ENCODE measurements at regions not wholly inside any gene's neighbourhood (a gene's known extent, or its start where the extent isn't known, plus 50 kb on each side); places are given as distances from the start of the nearest gene placed in this dataset.

DNA sequence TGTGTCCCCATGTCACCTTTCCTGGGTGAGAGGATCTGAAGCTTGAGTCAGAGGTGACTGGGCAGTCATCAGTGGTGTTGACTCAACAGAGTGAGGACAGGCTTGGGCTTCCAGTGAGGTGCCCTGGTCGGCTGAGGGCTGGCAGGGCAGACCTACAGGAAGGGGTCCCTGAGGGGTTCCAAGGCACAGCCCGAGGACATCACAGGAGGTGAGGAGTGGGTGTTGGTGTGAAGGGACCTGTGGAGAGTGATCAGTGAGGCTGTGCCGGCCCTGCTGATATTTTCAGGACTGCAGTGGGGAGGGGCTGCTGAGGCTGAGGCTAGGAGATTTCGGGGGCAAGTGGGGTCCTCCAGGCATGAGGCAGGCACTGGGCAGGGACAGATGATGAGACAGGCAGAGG, 545.5 kb downstream of the TCERG1L start:
- Histone ChIP-seq H4K20me1 (ENCODE audit: control insufficient read depth, extremely low read depth, insufficient read depth, low read length) (no peaks in the 10 kb centered on the region), H3K4me2 (ENCODE audit: control insufficient read depth, extremely low read depth, insufficient read depth, low read depth, low read length) (no peak overlapping the region), H3K27ac (ENCODE audit: control insufficient read depth, insufficient read depth, low read length) (no peak overlapping the region), H3K27me3 (ENCODE audit: control insufficient read depth, extremely low read depth, insufficient read depth, low read length) (no peaks in the 10 kb centered on the region), H3K9ac (ENCODE audit: control insufficient read depth, extremely low read depth, insufficient read depth, low read length) (no peak overlapping the region), H3K9me1 (ENCODE audit: control insufficient read depth, extremely low read depth, insufficient read depth, low read length) (no peaks in the 10 kb centered on the region), H3K9me3 (ENCODE audit: control insufficient read depth, low read depth, low read length) (peaks cover 13% of the 10 kb centered on the region), H2AFZ (ENCODE audit: control insufficient read depth, low read length) (no peak overlapping the region), H3K36me3 (ENCODE audit: control insufficient read depth in 2 of 2, extremely low read depth in 1 of 2, insufficient read depth in 2 of 2, low read length in 2 of 2) (no peaks in the 10 kb centered on the region), H3K4me1 (ENCODE audit: control insufficient read depth, extremely low read depth, insufficient read depth, low read length) (no peaks in the 10 kb centered on the region), H3K4me3 (ENCODE audit: control insufficient read depth in 2 of 3, extremely low read depth in 1 of 3, insufficient read depth in 2 of 3, low read depth in 1 of 3, low read length in 3 of 3) (no peak overlapping the region), H3K79me2 (ENCODE audit: control insufficient read depth, insufficient read depth, low read length) (no peaks in the 10 kb centered on the region)
- dilution Hi-C loops (cut with MboI; ENCODE audit: extremely low pct_ligation_motif_present, low sequenced_read_pairs) = no loop called here
- no peak for TF ChIP-seq EZH2 (IDR thresholded peaks at IDR 0.05; ENCODE audit: low read length)
- TF ChIP-seq, protein P1, sequence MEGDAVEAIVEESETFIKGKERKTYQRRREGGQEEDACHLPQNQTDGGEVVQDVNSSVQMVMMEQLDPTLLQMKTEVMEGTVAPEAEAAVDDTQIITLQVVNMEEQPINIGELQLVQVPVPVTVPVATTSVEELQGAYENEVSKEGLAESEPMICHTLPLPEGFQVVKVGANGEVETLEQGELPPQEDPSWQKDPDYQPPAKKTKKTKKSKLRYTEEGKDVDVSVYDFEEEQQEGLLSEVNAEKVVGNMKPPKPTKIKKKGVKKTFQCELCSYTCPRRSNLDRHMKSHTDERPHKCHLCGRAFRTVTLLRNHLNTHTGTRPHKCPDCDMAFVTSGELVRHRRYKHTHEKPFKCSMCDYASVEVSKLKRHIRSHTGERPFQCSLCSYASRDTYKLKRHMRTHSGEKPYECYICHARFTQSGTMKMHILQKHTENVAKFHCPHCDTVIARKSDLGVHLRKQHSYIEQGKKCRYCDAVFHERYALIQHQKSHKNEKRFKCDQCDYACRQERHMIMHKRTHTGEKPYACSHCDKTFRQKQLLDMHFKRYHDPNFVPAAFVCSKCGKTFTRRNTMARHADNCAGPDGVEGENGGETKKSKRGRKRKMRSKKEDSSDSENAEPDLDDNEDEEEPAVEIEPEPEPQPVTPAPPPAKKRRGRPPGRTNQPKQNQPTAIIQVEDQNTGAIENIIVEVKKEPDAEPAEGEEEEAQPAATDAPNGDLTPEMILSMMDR (optimal IDR thresholded peaks at IDR 0.05 in 1 of 3, IDR thresholded peaks at IDR 0.05 in 1 of 3, conservative IDR thresholded peaks at IDR 0.05 in 1 of 3; ENCODE audit: extremely low read depth in 1 of 3, insufficient read depth in 2 of 3, low read length in 3 of 3) = no peak
- DNase-seq (ENCODE audit: low read depth, low spot score) (no peak), FAIRE-seq (no peak)

DNA sequence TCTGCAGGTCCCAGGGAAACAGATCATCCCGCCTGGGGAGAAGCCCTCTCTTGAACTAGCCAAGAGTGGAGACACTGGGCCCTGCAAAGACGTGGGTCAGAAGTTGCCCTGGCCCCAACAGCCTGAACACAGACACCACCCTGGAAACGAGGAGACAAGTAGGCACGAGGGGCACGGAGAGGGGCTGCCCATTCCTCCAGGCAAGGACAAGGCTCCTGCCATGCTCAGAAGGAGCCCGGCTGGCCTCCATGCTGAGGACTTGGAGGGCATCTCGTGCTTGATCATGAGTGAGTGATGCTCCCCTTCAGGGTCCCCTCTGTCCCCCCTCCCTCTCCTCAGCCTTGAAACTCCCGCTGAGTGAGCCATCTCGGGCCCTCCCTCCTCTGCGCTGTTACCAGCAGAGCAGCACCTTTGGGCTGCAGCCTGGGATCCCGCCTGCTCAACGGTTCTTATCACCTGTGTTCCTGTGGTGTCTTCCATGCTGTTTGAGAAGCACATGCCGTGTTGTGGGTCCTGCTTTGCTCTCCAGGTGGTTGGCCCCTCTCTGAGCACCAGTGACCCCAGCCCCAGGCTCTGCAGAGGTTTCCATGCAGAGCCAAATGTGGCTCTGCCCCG, 544.3 kb downstream of the TCERG1L start:
- Histone ChIP-seq H3K4me1 (ENCODE audit: control insufficient read depth, extremely low read depth, insufficient read depth, low read length) (no peaks in the 10 kb centered on the region), H3K79me2 (ENCODE audit: control insufficient read depth, insufficient read depth, low read length) (no peaks in the 10 kb centered on the region), H3K27me3 (ENCODE audit: control insufficient read depth, extremely low read depth, insufficient read depth, low read length) (no peaks in the 10 kb centered on the region), H3K4me3 (ENCODE audit: control insufficient read depth in 2 of 3, extremely low read depth in 1 of 3, insufficient read depth in 2 of 3, low read depth in 1 of 3, low read length in 3 of 3) (no peak overlapping the region), H3K9me1 (ENCODE audit: control insufficient read depth, extremely low read depth, insufficient read depth, low read length) (no peaks in the 10 kb centered on the region), H2AFZ (ENCODE audit: control insufficient read depth, low read length) (no peak overlapping the region), H3K36me3 (ENCODE audit: control insufficient read depth in 2 of 2, extremely low read depth in 1 of 2, insufficient read depth in 2 of 2, low read length in 2 of 2) (no peaks in the 10 kb centered on the region), H3K9me3 (ENCODE audit: control insufficient read depth, low read depth, low read length) (peaks cover 15% of the 10 kb centered on the region), H4K20me1 (ENCODE audit: control insufficient read depth, extremely low read depth, insufficient read depth, low read length) (no peaks in the 10 kb centered on the region), H3K9ac (ENCODE audit: control insufficient read depth, extremely low read depth, insufficient read depth, low read length) (no peak overlapping the region), H3K4me2 (ENCODE audit: control insufficient read depth, extremely low read depth, insufficient read depth, low read depth, low read length) (no peak overlapping the region), H3K27ac (ENCODE audit: control insufficient read depth, insufficient read depth, low read length) (no peak overlapping the region)
- TF ChIP-seq, protein P1 (optimal IDR thresholded peaks at IDR 0.05 in 1 of 3, IDR thresholded peaks at IDR 0.05 in 1 of 3, conservative IDR thresholded peaks at IDR 0.05 in 1 of 3; ENCODE audit: extremely low read depth in 1 of 3, insufficient read depth in 2 of 3, low read length in 3 of 3) = no peak
- TF ChIP-seq EZH2 (IDR thresholded peaks at IDR 0.05; ENCODE audit: low read length) = no peak
- FAIRE-seq (no peak), DNase-seq (ENCODE audit: low read depth, low spot score) (no peak)
- dilution Hi-C loops (cut with MboI; ENCODE audit: extremely low pct_ligation_motif_present, low sequenced_read_pairs) = no loop called here
